Fibroblast of lung (primary cell): ENCODE measurements at regions not wholly inside any gene's neighbourhood (a gene's known extent, or its start where the extent isn't known, plus 50 kb on each side); places are given as distances from the start of the nearest gene placed in this dataset.

Experiments
- EZH2 ChIP-seq: IDR thresholded peaks from 2 replicates; pipeline ENCODE4 v1.5.1; 2012; ENCODE audit warnings: low read length, control low read depth, mild to moderate bottlenecking; ENCODE audit errors: missing control alignments
- TF ChIP-seq, protein P1 (sequence below), 2 donors: IDR thresholded peaks in 1 of 2; conservative IDR thresholded peaks in 1 of 2; 1 replicate in 1 of 2; 2 replicates in 1 of 2; pipeline ENCODE4 v1.5.1; 2011 to 2012; ENCODE audit warnings: low read length in 2 of 2, control low read depth in 1 of 2, inconsistent platforms in 1 of 2, low read depth in 1 of 2, mild to moderate bottlenecking in 1 of 2

DNA sequence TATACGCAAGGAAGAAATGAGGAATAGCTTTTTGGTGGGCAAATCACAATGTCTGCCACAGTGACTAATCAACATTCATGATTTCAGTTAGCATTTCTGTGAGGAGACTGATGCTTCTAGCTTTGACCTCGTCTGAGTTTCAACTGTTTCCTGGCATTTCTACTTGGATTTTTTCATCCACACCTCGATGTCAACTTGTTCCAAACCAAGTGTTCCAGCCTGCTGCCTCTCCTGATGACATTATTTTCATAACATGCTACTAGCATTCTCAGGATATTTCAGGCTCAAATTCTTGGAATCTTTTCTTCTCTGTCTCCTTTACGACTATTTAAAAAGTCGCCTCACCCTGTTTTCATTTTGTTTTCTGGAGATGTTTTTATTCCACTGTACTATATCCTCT, 90.3 kb upstream of the TEX13D start:
- TF ChIP-seq, protein P1, sequence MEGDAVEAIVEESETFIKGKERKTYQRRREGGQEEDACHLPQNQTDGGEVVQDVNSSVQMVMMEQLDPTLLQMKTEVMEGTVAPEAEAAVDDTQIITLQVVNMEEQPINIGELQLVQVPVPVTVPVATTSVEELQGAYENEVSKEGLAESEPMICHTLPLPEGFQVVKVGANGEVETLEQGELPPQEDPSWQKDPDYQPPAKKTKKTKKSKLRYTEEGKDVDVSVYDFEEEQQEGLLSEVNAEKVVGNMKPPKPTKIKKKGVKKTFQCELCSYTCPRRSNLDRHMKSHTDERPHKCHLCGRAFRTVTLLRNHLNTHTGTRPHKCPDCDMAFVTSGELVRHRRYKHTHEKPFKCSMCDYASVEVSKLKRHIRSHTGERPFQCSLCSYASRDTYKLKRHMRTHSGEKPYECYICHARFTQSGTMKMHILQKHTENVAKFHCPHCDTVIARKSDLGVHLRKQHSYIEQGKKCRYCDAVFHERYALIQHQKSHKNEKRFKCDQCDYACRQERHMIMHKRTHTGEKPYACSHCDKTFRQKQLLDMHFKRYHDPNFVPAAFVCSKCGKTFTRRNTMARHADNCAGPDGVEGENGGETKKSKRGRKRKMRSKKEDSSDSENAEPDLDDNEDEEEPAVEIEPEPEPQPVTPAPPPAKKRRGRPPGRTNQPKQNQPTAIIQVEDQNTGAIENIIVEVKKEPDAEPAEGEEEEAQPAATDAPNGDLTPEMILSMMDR (conservative IDR thresholded peaks at IDR 0.05 in 1 of 2, IDR thresholded peaks at IDR 0.05 in 1 of 2; ENCODE audit: low read depth in 1 of 2, low read length in 2 of 2): no peak
- no peak for TF ChIP-seq EZH2
